ENCODE measurements at regions not wholly inside any gene's neighbourhood (a gene's known extent, or its start where the extent isn't known, plus 50 kb on each side); places are given as distances from the start of the nearest gene placed in this dataset.

GRCh38 chr19:28444362-28444761 is 768.6 kb downstream of the UQCRFS1 start:
- no peaks in the 10 kb centered on the region for H3K9me2 ChIP-seq (replicated peaks; ENCODE audit: low read depth, low read length)
- H3K9me3 ChIP-seq (ENCODE audit: insufficient read depth, low read depth, low read length): peaks cover 7% of the 10 kb centered on the region; the same call in 1 of the 2 replicates

GRCh38 chr19:28443361-28443760 is 769.6 kb downstream of the UQCRFS1 start:
- Histone ChIP-seq H3K4me3 (ENCODE audit: low read length, poor library complexity, severe bottlenecking) (no peak overlapping the region), H3K79me2 (ENCODE audit: insufficient read depth, low read length) (no peaks in the 10 kb centered on the region), H3F3A (ENCODE audit: low read depth) (no peaks in the 10 kb centered on the region), H3K27me3 (ENCODE audit: insufficient read depth, low read length, poor library complexity, severe bottlenecking) (no peaks in the 10 kb centered on the region), H3K4me1 (ENCODE audit: insufficient read depth, low read length, poor library complexity, severe bottlenecking) (no peaks in the 10 kb centered on the region), H3K9me3 (ENCODE audit: insufficient read depth, low read depth, low read length) (peaks cover 7% of the 10 kb centered on the region; the same call in 1 of the 2 replicates), H3K4me2 (ENCODE audit: low read depth, low read length, poor library complexity, severe bottlenecking) (no peak overlapping the region), H3K36me3 (ENCODE audit: insufficient read depth, low read length) (no peaks in the 10 kb centered on the region), H3K9ac (ENCODE audit: low read depth, low read length, poor library complexity, severe bottlenecking) (no peak overlapping the region), H4K20me1 (ENCODE audit: insufficient read depth, low read length, poor library complexity, severe bottlenecking) (no peaks in the 10 kb centered on the region), H3K9me2 (replicated peaks; ENCODE audit: low read depth, low read length) (no peaks in the 10 kb centered on the region), H2AFZ (ENCODE audit: low read length) (no peak overlapping the region)
- TF ChIP-seq CTCF (conservative IDR thresholded peaks at IDR 0.05; ENCODE audit: low read length): no peak

More at GRCh38 chr19:28444362-28444761, 768.6 kb downstream of the UQCRFS1 start:
- Histone ChIP-seq H3K4me2 (ENCODE audit: low read depth, low read length, poor library complexity, severe bottlenecking) (no peak overlapping the region), H3F3A (ENCODE audit: low read depth) (no peaks in the 10 kb centered on the region), H3K27me3 (ENCODE audit: insufficient read depth, low read length, poor library complexity, severe bottlenecking) (no peaks in the 10 kb centered on the region), H4K20me1 (ENCODE audit: insufficient read depth, low read length, poor library complexity, severe bottlenecking) (no peaks in the 10 kb centered on the region), H2AFZ (ENCODE audit: low read length) (no peak overlapping the region), H3K4me1 (ENCODE audit: insufficient read depth, low read length, poor library complexity, severe bottlenecking) (no peaks in the 10 kb centered on the region), H3K36me3 (ENCODE audit: insufficient read depth, low read length) (no peaks in the 10 kb centered on the region), H3K9ac (ENCODE audit: low read depth, low read length, poor library complexity, severe bottlenecking) (no peak overlapping the region), H3K79me2 (ENCODE audit: insufficient read depth, low read length) (no peaks in the 10 kb centered on the region), H3K4me3 (ENCODE audit: low read length, poor library complexity, severe bottlenecking) (no peak overlapping the region)
- TF ChIP-seq CTCF (conservative IDR thresholded peaks at IDR 0.05; ENCODE audit: low read length) (no peak), EZH2phosphoT487 (IDR thresholded peaks at IDR 0.05; ENCODE audit: borderline replicate concordance) (no peak)

- Histone ChIP-seq H3K79me2 (ENCODE audit: insufficient read depth, low read length) (no peaks in the 10 kb centered on the region), H3K27me3 (ENCODE audit: insufficient read depth, low read length, poor library complexity, severe bottlenecking) (no peaks in the 10 kb centered on the region), H3K36me3 (ENCODE audit: insufficient read depth, low read length) (no peaks in the 10 kb centered on the region), H3K4me3 (ENCODE audit: low read length, poor library complexity, severe bottlenecking) (no peak overlapping the region), H2AFZ (ENCODE audit: low read length) (no peak overlapping the region), H3K9me3 (ENCODE audit: insufficient read depth, low read depth, low read length) (peaks cover 3% of the 10 kb centered on the region; the same call in 1 of the 2 replicates), H3K9ac (ENCODE audit: low read depth, low read length, poor library complexity, severe bottlenecking) (no peak overlapping the region), H3F3A (ENCODE audit: low read depth) (no peaks in the 10 kb centered on the region), H3K4me2 (ENCODE audit: low read depth, low read length, poor library complexity, severe bottlenecking) (no peak overlapping the region), H3K4me1 (ENCODE audit: insufficient read depth, low read length, poor library complexity, severe bottlenecking) (no peaks in the 10 kb centered on the region), H4K20me1 (ENCODE audit: insufficient read depth, low read length, poor library complexity, severe bottlenecking) (no peaks in the 10 kb centered on the region), H3K9me2 (replicated peaks; ENCODE audit: low read depth, low read length) (no peaks in the 10 kb centered on the region)
- TF ChIP-seq EZH2phosphoT487 (IDR thresholded peaks at IDR 0.05; ENCODE audit: borderline replicate concordance) (no peak), CTCF (conservative IDR thresholded peaks at IDR 0.05; ENCODE audit: low read length) (no peak)
These were observed 775.3 kb downstream of the UQCRFS1 start for GRCh38 chr19:28437390-28438346.

Data from Loucy (cell line).